Keratinocyte (primary cell): ENCODE measurements at regions not wholly inside any gene's neighbourhood (a gene's known extent, or its start where the extent isn't known, plus 50 kb on each side); places are given as distances from the start of the nearest gene placed in this dataset.
A peak's percentile ranks its signal among the peaks of the same experiment; 100 is the strongest.
"Not testable (repeated sequence)": the region's sequence is repeated elsewhere in the genome, so short reads cannot be mapped to it uniquely, and the experiment has no call there.

Experiments
- DNase-seq: peaks from one replicate; pipeline ENCODE4 v3.0.0-alpha.2; 2011; ENCODE audit warnings: low read depth, missing footprints, low spot score
- FAIRE-seq: peaks from 2 replicates; lab custom pipeline; 2011; peaks lifted over from hg19 to GRCh38; lab: Jason Lieb, UNC
- H2AFZ ChIP-seq: 2 replicates; pipeline ENCODE4 v1.6.0; 2012; ENCODE audit warnings: low read length, control low read depth, inconsistent platforms; ENCODE audit not compliant: control insufficient read depth
- H3K27ac ChIP-seq: 2 replicates; pipeline ENCODE4 v1.5.1; 2011; ENCODE audit warnings: low read length; ENCODE audit not compliant: control insufficient read depth, insufficient read depth
- H3K27me3 ChIP-seq: 3 replicates; pipeline ENCODE4 v1.6.0; 2011; ENCODE audit warnings: low read length; ENCODE audit not compliant: control insufficient read depth, insufficient read depth; ENCODE audit errors: extremely low read depth
- H3K36me3 ChIP-seq, 2 experiments: 2 replicates in 1 of 2; 3 replicates in 1 of 2; pipeline ENCODE4 v1.5.1; 2011; ENCODE audit warnings: low read length in 2 of 2, mild to moderate bottlenecking in 1 of 2; ENCODE audit not compliant: control insufficient read depth in 2 of 2, insufficient read depth in 2 of 2; ENCODE audit errors: extremely low read depth in 1 of 2
- H3K4me1 ChIP-seq: 3 replicates; pipeline ENCODE4 v1.5.1; 2011; ENCODE audit warnings: low read length; ENCODE audit not compliant: control insufficient read depth, insufficient read depth; ENCODE audit errors: extremely low read depth
- H3K4me2 ChIP-seq: 3 replicates; pipeline ENCODE4 v1.6.0; 2011; ENCODE audit warnings: low read depth, low read length; ENCODE audit not compliant: control insufficient read depth, insufficient read depth; ENCODE audit errors: extremely low read depth
- H3K4me3 ChIP-seq, 3 experiments: fragments of 200-600 bp in 1 of 3; sonication (generic) in 1 of 3; 2 replicates in 2 of 3; 3 replicates in 1 of 3; pipeline ENCODE4 v1.5.1; 2011 to 2016; ENCODE audit warnings: low read length in 3 of 3, mild to moderate bottlenecking in 3 of 3, control low read depth in 2 of 3, inconsistent platforms in 1 of 3, low read depth in 1 of 3, mixed read lengths in 1 of 3, mixed run types in 1 of 3, moderate library complexity in 1 of 3; ENCODE audit not compliant: control insufficient read depth in 2 of 3, insufficient read depth in 2 of 3; ENCODE audit errors: extremely low read depth in 1 of 3
- H3K79me2 ChIP-seq: 2 replicates; pipeline ENCODE4 v1.6.0; 2012; ENCODE audit warnings: low read length; ENCODE audit not compliant: control insufficient read depth, insufficient read depth
- H3K9ac ChIP-seq: 3 replicates; pipeline ENCODE4 v1.6.0; 2011; ENCODE audit warnings: low read length; ENCODE audit not compliant: control insufficient read depth, insufficient read depth; ENCODE audit errors: extremely low read depth
- H3K9me1 ChIP-seq: 3 replicates; pipeline ENCODE4 v1.6.0; 2011; ENCODE audit warnings: low read length; ENCODE audit not compliant: control insufficient read depth, insufficient read depth; ENCODE audit errors: extremely low read depth
- H3K9me3 ChIP-seq: 2 replicates; pipeline ENCODE4 v1.5.1; 2012; ENCODE audit warnings: low read depth, low read length; ENCODE audit not compliant: control insufficient read depth
- H4K20me1 ChIP-seq: 3 replicates; pipeline ENCODE4 v1.6.0; 2011; ENCODE audit warnings: low read length; ENCODE audit not compliant: control insufficient read depth, insufficient read depth; ENCODE audit errors: extremely low read depth
- CTCF ChIP-seq, 3 experiments: IDR thresholded peaks in 1 of 3; conservative IDR thresholded peaks in 1 of 3; optimal IDR thresholded peaks in 1 of 3; 2 replicates in 2 of 3; 3 replicates in 1 of 3; pipeline versions ENCODE3 to v1.5.1; 2011; ENCODE audit warnings: low read length in 3 of 3, mild to moderate bottlenecking in 3 of 3, moderate library complexity in 2 of 3, control low read depth in 1 of 3, inconsistent platforms in 1 of 3; ENCODE audit not compliant: insufficient read depth in 2 of 3; ENCODE audit errors: extremely low read depth in 1 of 3
- EZH2 ChIP-seq: IDR thresholded peaks from one replicate; pipeline ENCODE4 v1.6.1; 2012; ENCODE audit warnings: inconsistent platforms, mild to moderate bottlenecking, low read length, moderate library complexity
- dilution Hi-C: fragments of 300-500 bp; cut with MboI; formaldehyde crosslinking; loops from one replicate; pipeline ENCODE4 v1.7.0; 2020; ENCODE audit warnings: low sequenced_read_pairs; ENCODE audit not compliant: extremely low pct_ligation_motif_present

- H3K27ac ChIP-seq, dilution Hi-C loops, H3K36me3 ChIP-seq, H3K9me3 ChIP-seq, H3K4me3 ChIP-seq, H3K27me3 ChIP-seq, H3K4me2 ChIP-seq, H4K20me1 ChIP-seq, H3K9me1 ChIP-seq, H3K79me2 ChIP-seq, H3K9ac ChIP-seq, FAIRE-seq, H2AFZ ChIP-seq, DNase-seq: not testable (repeated sequence)
- peaks cover 29% of the 10 kb centered on the region for H3K4me1 ChIP-seq
- TF ChIP-seq CTCF (optimal IDR thresholded peaks at IDR 0.05 in 1 of 3, IDR thresholded peaks at IDR 0.05 in 1 of 3, conservative IDR thresholded peaks at IDR 0.05 in 1 of 3; ENCODE audit: extremely low read depth in 1 of 3, insufficient read depth in 2 of 3, low read length in 3 of 3) = peak; percentile 30 to 55 (median 55)
Observed at GRCh38 chr6:113689620-113690019, 167.5 kb upstream of the MARCKS start.

- Histone ChIP-seq H3K79me2 (no peaks in the 10 kb centered on the region), H3K4me1 (peaks cover 25% of the 10 kb centered on the region), H3K36me3 (no peaks in the 10 kb centered on the region), H4K20me1 (no peaks in the 10 kb centered on the region), H3K4me2 (peak overlapping the region; percentile 42), H3K4me3 (no peak overlapping the region), H2AFZ (no peak overlapping the region), H3K9me1 (no peaks in the 10 kb centered on the region), H3K9me3 (no peaks in the 10 kb centered on the region), H3K9ac (no peak overlapping the region), H3K27ac (peak overlapping the region; percentile 33), H3K27me3 (no peaks in the 10 kb centered on the region)
- TF ChIP-seq CTCF (optimal IDR thresholded peaks at IDR 0.05 in 1 of 3, IDR thresholded peaks at IDR 0.05 in 1 of 3, conservative IDR thresholded peaks at IDR 0.05 in 1 of 3; ENCODE audit: extremely low read depth in 1 of 3, insufficient read depth in 2 of 3, low read length in 3 of 3) (no peak), EZH2 (no peak)
- dilution Hi-C loops = no loop called here
- peak; percentile 69 for FAIRE-seq
- DNase-seq = peak; percentile 32
Observed at GRCh38 chr6:113690281-113691259, 166.6 kb upstream of the MARCKS start.
